ENCODE measurements at regions not wholly inside any gene's neighbourhood (a gene's known extent, or its start where the extent isn't known, plus 50 kb on each side); places are given as distances from the start of the nearest gene placed in this dataset.

DNA sequence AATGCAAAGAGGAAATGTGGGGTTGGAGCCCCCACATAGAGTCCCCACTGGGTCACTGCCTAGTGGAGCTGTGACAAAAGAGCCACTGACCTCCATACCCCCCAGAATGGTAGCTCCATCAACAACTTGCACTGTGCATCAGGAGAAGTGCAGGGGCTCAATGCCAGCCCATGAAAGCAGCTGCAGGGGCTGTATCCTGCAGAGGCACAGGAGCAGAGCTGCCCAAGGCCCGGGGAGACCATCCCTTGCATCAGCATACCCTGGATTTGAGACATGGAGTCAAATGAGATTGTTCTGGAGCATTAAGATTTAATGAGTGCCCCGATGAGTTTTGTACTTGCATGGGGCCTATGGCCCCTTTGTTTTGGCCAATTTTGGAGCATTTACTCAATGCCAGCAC, 1023.6 kb downstream of the VRK1 start:
- TF ChIP-seq TEAD4 (IDR thresholded peaks at IDR 0.05) (no peak), TAF1 (IDR thresholded peaks at IDR 0.05; ENCODE audit: low read depth) (no peak), EGR1 (IDR thresholded peaks at IDR 0.05) (no peak), FOXM1 (IDR thresholded peaks at IDR 0.05; ENCODE audit: borderline replicate concordance, low read depth) (no peak), CEBPB (IDR thresholded peaks at IDR 0.05) (no peak), TCF12 (IDR thresholded peaks at IDR 0.05; ENCODE audit: low read depth) (no peak), CREB1 (IDR thresholded peaks at IDR 0.05; ENCODE audit: low read depth) (no peak)
- TF ChIP-seq, protein P1, sequence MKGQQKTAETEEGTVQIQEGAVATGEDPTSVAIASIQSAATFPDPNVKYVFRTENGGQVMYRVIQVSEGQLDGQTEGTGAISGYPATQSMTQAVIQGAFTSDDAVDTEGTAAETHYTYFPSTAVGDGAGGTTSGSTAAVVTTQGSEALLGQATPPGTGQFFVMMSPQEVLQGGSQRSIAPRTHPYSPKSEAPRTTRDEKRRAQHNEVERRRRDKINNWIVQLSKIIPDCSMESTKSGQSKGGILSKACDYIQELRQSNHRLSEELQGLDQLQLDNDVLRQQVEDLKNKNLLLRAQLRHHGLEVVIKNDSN (IDR thresholded peaks at IDR 0.05): no peak
- TF ChIP-seq, protein P2, sequence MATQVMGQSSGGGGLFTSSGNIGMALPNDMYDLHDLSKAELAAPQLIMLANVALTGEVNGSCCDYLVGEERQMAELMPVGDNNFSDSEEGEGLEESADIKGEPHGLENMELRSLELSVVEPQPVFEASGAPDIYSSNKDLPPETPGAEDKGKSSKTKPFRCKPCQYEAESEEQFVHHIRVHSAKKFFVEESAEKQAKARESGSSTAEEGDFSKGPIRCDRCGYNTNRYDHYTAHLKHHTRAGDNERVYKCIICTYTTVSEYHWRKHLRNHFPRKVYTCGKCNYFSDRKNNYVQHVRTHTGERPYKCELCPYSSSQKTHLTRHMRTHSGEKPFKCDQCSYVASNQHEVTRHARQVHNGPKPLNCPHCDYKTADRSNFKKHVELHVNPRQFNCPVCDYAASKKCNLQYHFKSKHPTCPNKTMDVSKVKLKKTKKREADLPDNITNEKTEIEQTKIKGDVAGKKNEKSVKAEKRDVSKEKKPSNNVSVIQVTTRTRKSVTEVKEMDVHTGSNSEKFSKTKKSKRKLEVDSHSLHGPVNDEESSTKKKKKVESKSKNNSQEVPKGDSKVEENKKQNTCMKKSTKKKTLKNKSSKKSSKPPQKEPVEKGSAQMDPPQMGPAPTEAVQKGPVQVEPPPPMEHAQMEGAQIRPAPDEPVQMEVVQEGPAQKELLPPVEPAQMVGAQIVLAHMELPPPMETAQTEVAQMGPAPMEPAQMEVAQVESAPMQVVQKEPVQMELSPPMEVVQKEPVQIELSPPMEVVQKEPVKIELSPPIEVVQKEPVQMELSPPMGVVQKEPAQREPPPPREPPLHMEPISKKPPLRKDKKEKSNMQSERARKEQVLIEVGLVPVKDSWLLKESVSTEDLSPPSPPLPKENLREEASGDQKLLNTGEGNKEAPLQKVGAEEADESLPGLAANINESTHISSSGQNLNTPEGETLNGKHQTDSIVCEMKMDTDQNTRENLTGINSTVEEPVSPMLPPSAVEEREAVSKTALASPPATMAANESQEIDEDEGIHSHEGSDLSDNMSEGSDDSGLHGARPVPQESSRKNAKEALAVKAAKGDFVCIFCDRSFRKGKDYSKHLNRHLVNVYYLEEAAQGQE (IDR thresholded peaks at IDR 0.05; ENCODE audit: low read depth): no peak
- TF ChIP-seq, protein P3, sequence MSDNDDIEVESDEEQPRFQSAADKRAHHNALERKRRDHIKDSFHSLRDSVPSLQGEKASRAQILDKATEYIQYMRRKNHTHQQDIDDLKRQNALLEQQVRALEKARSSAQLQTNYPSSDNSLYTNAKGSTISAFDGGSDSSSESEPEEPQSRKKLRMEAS (IDR thresholded peaks at IDR 0.05): no peak

DNA sequence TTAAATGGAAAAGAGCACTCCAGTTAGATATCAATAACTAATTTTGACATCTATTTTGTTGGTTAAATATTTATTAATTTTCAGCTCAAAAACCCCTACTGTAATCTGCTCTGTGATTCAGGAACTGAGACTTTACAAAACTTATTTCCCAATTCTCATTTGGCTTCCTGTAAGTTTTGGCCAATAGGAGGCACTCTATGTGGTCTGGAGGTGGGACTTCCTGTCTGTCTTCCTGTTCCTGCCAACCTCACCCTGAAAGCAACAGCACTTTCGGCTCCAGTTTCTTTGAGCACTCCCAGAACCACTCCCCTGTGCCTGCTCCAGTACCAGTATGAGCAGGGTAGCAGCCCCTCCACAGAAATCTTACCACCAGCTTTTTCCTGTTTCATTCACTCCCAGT, 1027.0 kb downstream of the VRK1 start:
- TF ChIP-seq EP300 (IDR thresholded peaks at IDR 0.05; ENCODE audit: borderline replicate concordance) (no peak), EGR1 (IDR thresholded peaks at IDR 0.05) (no peak), FOXM1 (IDR thresholded peaks at IDR 0.05; ENCODE audit: borderline replicate concordance, low read depth) (no peak), YY1 (IDR thresholded peaks at IDR 0.05; ENCODE audit: low read depth) (no peak), TCF12 (IDR thresholded peaks at IDR 0.05; ENCODE audit: low read depth) (no peak), CEBPB (IDR thresholded peaks at IDR 0.05) (no peak), TEAD4 (IDR thresholded peaks at IDR 0.05) (no peak), RAD21 (IDR thresholded peaks at IDR 0.05; ENCODE audit: low read depth) (no peak), ZBTB7A (IDR thresholded peaks at IDR 0.05; ENCODE audit: low read depth) (no peak), NFIC (IDR thresholded peaks at IDR 0.05) (no peak)
- TF ChIP-seq, protein P2 (IDR thresholded peaks at IDR 0.05; ENCODE audit: low read depth): no peak
- TF ChIP-seq, protein P1 (IDR thresholded peaks at IDR 0.05): no peak

DNA sequence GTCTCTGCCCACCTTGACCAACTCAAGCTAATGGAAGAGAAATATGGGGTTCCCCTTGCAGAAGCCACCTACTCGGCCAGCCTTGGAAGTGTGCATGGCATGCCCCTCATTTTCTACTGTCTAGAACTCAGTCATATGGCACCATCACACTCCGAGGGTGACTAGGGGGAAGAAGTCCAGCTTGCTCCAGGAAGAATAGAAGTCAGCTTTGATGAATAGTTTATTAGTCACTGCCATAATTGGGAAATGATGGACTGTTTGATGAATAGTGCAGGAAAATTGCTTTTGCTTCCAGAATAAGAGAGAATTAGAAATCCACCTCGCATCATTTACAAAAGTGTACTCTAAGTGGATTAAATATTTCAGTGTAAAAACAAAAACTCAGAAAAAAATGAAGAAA, 1030.6 kb downstream of the VRK1 start:
- no peak for TF ChIP-seq FOXM1 (IDR thresholded peaks at IDR 0.05; ENCODE audit: borderline replicate concordance, low read depth)
- TF ChIP-seq, protein P2 (IDR thresholded peaks at IDR 0.05; ENCODE audit: low read depth): no peak
- TF ChIP-seq, protein P1 (IDR thresholded peaks at IDR 0.05): no peak
- no peak for TF ChIP-seq EP300 (IDR thresholded peaks at IDR 0.05; ENCODE audit: borderline replicate concordance)
- no peak for TF ChIP-seq TEAD4 (IDR thresholded peaks at IDR 0.05)
- TF ChIP-seq ZBTB7A (IDR thresholded peaks at IDR 0.05; ENCODE audit: low read depth): no peak
- no peak for TF ChIP-seq CEBPB (IDR thresholded peaks at IDR 0.05)
- TF ChIP-seq EGR1 (IDR thresholded peaks at IDR 0.05): no peak
- TF ChIP-seq RAD21 (IDR thresholded peaks at IDR 0.05; ENCODE audit: low read depth): no peak
- TF ChIP-seq NFIC (IDR thresholded peaks at IDR 0.05): no peak
- TF ChIP-seq CREB1 (IDR thresholded peaks at IDR 0.05; ENCODE audit: low read depth): no peak
- no peak for TF ChIP-seq YY1 (IDR thresholded peaks at IDR 0.05; ENCODE audit: low read depth)
- no peak for TF ChIP-seq TCF12 (IDR thresholded peaks at IDR 0.05; ENCODE audit: low read depth)
- no peak for TF ChIP-seq TAF1 (IDR thresholded peaks at IDR 0.05; ENCODE audit: low read depth)
- TF ChIP-seq, protein P3 (IDR thresholded peaks at IDR 0.05): no peak

DNA sequence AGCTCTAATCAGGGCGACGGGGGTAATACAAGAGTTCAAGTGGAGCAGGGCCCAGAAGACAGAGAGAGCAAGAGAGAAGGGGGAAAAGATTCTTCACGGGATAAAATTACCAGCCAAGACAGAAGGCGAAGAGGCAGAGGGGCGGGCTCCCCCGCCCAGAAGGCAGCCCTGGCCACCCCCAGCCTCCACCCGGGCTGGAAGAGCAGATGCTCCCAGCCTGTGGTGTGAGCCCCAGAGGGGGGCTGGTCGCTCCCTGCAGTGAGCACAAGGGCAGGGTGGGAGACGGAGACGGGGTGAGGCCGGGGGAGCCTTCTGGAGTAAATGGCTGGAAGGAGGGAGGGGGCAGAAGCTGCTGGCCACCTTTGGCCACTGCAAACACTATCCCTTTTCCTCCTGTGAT, 1035.6 kb downstream of the VRK1 start:
- TF ChIP-seq RAD21 (IDR thresholded peaks at IDR 0.05; ENCODE audit: low read depth) (no peak), CEBPB (IDR thresholded peaks at IDR 0.05) (no peak), YY1 (IDR thresholded peaks at IDR 0.05; ENCODE audit: low read depth) (no peak), TEAD4 (IDR thresholded peaks at IDR 0.05) (no peak), CREB1 (IDR thresholded peaks at IDR 0.05; ENCODE audit: low read depth) (no peak), TCF12 (IDR thresholded peaks at IDR 0.05; ENCODE audit: low read depth) (no peak), ZBTB7A (IDR thresholded peaks at IDR 0.05; ENCODE audit: low read depth) (no peak), EGR1 (IDR thresholded peaks at IDR 0.05) (no peak), EP300 (IDR thresholded peaks at IDR 0.05; ENCODE audit: borderline replicate concordance) (no peak), FOXM1 (IDR thresholded peaks at IDR 0.05; ENCODE audit: borderline replicate concordance, low read depth) (no peak), TAF1 (IDR thresholded peaks at IDR 0.05; ENCODE audit: low read depth) (no peak), NFIC (IDR thresholded peaks at IDR 0.05) (no peak)
- TF ChIP-seq, protein P1 (IDR thresholded peaks at IDR 0.05): no peak
- TF ChIP-seq, protein P3 (IDR thresholded peaks at IDR 0.05): no peak
- TF ChIP-seq, protein P2 (IDR thresholded peaks at IDR 0.05; ENCODE audit: low read depth): no peak
